Heart right ventricle (tissue), 16 donors: ENCODE measurements at regions not wholly inside any gene's neighbourhood (a gene's known extent, or its start where the extent isn't known, plus 50 kb on each side); places are given as distances from the start of the nearest gene placed in this dataset.
A peak's percentile ranks its signal among the peaks of the same experiment; 100 is the strongest.

Source experiments
- ATAC-seq, 8 donors: fragments of 200-7000 bp; cut with Tn5 transposase; one replicate each; pipeline ENCODE4 v1.9.1; 2020; ENCODE audit warnings: mild to moderate bottlenecking in 8 of 8, moderate library complexity in 8 of 8, moderate number of reproducible peaks in 1 of 8
- DNase-seq, 2 donors: peaks; one replicate each; pipeline ENCODE4 v3.0.0-alpha.2; 2020
- H3K27ac ChIP-seq, 10 donors: fragments of 200-600 bp; sonication (generic) in 2 of 10; one replicate each; pipeline versions ENCODE4 v1.5.0 to v1.8.0; 2020 to 2022; ENCODE audit warnings: mild to moderate bottlenecking in 3 of 10
- H3K27me3 ChIP-seq, 7 donors: fragments of 200-600 bp; one replicate each; pipeline ENCODE4 v1.8.0; 2021 to 2022; ENCODE audit warnings: mild to moderate bottlenecking in 2 of 7
- H3K36me3 ChIP-seq, 9 donors: fragments of 200-600 bp; sonication (generic) in 1 of 9; one replicate each; pipeline versions ENCODE4 v1.5.0 to v1.8.0; 2020 to 2022; ENCODE audit warnings: mild to moderate bottlenecking in 2 of 9
- H3K4me1 ChIP-seq, 9 donors: fragments of 200-600 bp; sonication (generic) in 1 of 9; one replicate each; pipeline versions ENCODE4 v1.5.0 to v1.8.0; 2020 to 2022; ENCODE audit warnings: mild to moderate bottlenecking in 4 of 9
- H3K4me3 ChIP-seq, 10 donors: fragments of 200-600 bp; sonication (generic) in 2 of 10; one replicate each; pipeline versions ENCODE4 v1.5.0 to v1.8.0; 2020 to 2022; ENCODE audit warnings: mild to moderate bottlenecking in 7 of 10, moderate library complexity in 2 of 10
- H3K9me3 ChIP-seq, 11 donors: fragments of 200-600 bp in 10 of 11; sonication (generic) in 2 of 11; one replicate each; pipeline versions ENCODE4 v1.5.0 to v1.8.0; 2013 to 2022; ENCODE audit warnings: mild to moderate bottlenecking in 2 of 11, control low read depth in 1 of 11, moderate library complexity in 1 of 11
- WGBS, 2 donors: extraction: QIAGEN DNeasy Blood & Tissue Kit; methylation state at CpG; one replicate each; pipeline ENCODE4 v1.1.7; 2013; ENCODE audit warnings: inconsistent platforms in 1 of 2; 5-methylcytosine and 5-hydroxymethylcytosine counted together
- intact Hi-C, 10 donors: fragments of 100-400 bp; cut with DNase I; formaldehyde crosslinking; loops; one replicate each; pipeline versions ENCODE4 v1.11.1 to v1.14.2; 2022
- TF ChIP-seq, protein P1 (sequence below), 9 donors: fragments of 200-600 bp; sonication (generic) in 2 of 9; IDR thresholded peaks; one replicate each; pipeline versions ENCODE4 v1.5.0 to v1.8.0; 2021 to 2022; ENCODE audit warnings: antibody characterized with exemption in 9 of 9, mild to moderate bottlenecking in 5 of 9, moderate library complexity in 1 of 9
- donor health status: Arrhythmogenic right ventricular cardiomyopathy.
- donor health status: ischemic (EF 13 %, LVEDD 7.1; RV severe dilation, severe dysfunction).
- donor health status: healthy with polysubstance abuse.
- donor health status: DM: no; HTN: yes; CAD: no.
- donor health status: DM: no; HTN: no; CAD: no.
- donor health status: ischemic (EF 25% LVEDD 6.9; RV normal size, moderate dysfunction).
- donor health status: ischemic (EF 25% LVEDD 5.7; RV mildly dilated, moderate dysfunction).
- donor health status: healthy.
- donor health status: DM: yes; HTN: yes; CAD: no.
- donor health status: Ischemic cardiomyopathy.
- donor health status: ischemic (EF 35%, LVEDD 5.7; RV mildly dilated, moderate dysfunction).
- donor health status: nonischemic (EF 11% LVEDD 7.7; RV severe dilation, severe dysfunction).
- donor health status: DM: yes; HTN: yes; CAD: no.
- donor health status: PGD.
- donor health status: ischemic (EF 29% LVEDD 5.4; RV normal size, mild dysfunction).
- donor health status: nonischemic (EF 23%, LVEDD 6.1; RV moderate dilation, normal function).

DNA sequence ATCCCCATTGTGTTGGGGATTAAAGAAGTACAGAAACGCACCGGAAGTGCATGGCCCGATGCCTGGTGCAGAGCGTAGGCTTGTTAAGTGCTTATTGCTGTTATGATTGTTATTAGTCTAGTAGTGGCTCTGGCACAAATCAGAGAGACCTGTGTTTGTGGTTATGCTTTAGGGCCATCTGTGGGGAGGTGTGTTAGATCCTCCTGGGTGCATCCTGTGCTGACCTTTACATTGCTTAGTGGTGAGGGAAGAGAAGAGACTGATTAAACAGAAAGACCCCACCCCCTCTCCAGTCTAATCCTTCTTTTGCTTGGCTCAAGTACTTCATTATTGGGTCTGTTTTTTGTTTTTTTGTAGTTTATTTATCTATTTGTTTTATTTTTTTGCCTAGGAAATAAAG lies 112.7 kb upstream of the SPRY4 start:
- H3K36me3 ChIP-seq: no peaks in the 10 kb centered on the region
- ATAC-seq (no peak), DNase-seq (no peak)
- peaks cover 6 to 68% (median 36%) of the 10 kb centered on the region in 9 donors for H3K4me1 ChIP-seq
- TF ChIP-seq, protein P1, sequence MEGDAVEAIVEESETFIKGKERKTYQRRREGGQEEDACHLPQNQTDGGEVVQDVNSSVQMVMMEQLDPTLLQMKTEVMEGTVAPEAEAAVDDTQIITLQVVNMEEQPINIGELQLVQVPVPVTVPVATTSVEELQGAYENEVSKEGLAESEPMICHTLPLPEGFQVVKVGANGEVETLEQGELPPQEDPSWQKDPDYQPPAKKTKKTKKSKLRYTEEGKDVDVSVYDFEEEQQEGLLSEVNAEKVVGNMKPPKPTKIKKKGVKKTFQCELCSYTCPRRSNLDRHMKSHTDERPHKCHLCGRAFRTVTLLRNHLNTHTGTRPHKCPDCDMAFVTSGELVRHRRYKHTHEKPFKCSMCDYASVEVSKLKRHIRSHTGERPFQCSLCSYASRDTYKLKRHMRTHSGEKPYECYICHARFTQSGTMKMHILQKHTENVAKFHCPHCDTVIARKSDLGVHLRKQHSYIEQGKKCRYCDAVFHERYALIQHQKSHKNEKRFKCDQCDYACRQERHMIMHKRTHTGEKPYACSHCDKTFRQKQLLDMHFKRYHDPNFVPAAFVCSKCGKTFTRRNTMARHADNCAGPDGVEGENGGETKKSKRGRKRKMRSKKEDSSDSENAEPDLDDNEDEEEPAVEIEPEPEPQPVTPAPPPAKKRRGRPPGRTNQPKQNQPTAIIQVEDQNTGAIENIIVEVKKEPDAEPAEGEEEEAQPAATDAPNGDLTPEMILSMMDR (IDR thresholded peaks at IDR 0.05): no peak
- H3K4me3 ChIP-seq: no peak overlapping the region
- H3K27ac ChIP-seq: peak overlapping the region in 2 of 10 donors; percentile 64 to 73
- H3K27me3 ChIP-seq: peaks cover 0 to 9% (median 0%) of the 10 kb centered on the region in 7 donors
- no peaks in the 10 kb centered on the region for H3K9me3 ChIP-seq
- intact Hi-C loops: loop anchor here in 2 of 10 donors (10.0 kb wide), 2 partner anchors 107 to 283 kb away; no protein-coding TSS in a partner anchor
- WGBS, 2 donors: 68 to 69% methylated on average over 4 of the region's 4 CpGs

DNA sequence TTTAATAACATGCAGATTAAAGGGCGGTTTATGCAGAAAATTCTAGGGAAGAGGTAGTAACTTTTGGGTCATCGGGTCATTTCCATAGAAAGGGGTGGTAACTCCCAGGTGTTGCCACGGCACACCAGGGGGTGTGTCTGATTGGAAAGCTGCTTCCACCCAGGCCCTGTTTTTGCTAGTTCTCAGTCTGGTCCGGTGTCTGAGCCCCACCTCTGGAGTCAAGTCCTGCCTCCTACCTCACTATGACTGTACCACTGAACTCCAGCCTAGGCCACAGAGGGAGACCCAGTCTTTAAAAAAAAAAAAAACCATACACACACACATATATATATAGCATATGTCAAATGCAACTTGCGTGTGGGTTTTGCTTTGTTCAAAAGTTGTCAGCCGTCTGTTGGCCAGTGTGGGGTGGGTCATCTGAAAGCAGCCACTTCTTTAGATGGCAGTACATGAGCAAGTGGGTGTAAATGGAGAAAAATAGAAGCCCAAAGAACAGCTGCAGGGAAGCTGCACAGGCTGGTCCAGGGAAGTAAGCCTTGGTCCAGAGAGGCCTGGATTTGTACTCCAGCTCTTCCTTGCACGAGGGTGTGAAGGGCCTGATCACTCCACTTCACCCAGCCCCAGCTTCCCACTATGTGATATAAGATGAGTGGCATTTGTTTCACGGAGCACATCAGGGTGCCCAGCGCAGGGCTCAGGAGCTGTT lies 110.7 kb upstream of the SPRY4 start:
- ATAC-seq (no peak), DNase-seq (no peak)
- Histone ChIP-seq H3K27me3 (peaks cover 0 to 13% (median 0%) of the 10 kb centered on the region in 7 donors), H3K27ac (no peak overlapping the region), H3K4me1 (peaks cover 6 to 60% (median 44%) of the 10 kb centered on the region in 9 donors), H3K36me3 (no peaks in the 10 kb centered on the region), H3K9me3 (no peaks in the 10 kb centered on the region), H3K4me3 (no peak overlapping the region)
- TF ChIP-seq, protein P1 (IDR thresholded peaks at IDR 0.05): no peak
- WGBS, 2 donors: 82 to 91% methylated on average over 9 of the region's 9 CpGs
- intact Hi-C loops: loop anchor here in 2 of 10 donors (10.0 kb wide), 2 partner anchors 109 to 281 kb away; no protein-coding TSS in a partner anchor

DNA sequence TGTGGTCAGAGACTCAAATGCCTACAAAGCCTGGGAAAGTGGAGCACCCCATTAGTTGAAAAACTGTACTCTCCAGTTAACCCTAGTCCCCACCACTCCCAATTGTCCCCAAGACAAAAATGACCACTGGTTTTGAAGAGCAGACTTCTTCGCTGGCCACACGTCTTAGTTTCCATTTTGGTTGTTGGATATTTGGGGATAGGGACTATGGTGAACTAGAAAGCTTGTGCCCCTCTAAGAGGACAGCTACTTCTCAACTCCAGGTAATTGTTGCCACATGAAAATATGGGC lies 109.4 kb upstream of the SPRY4 start:
- Histone ChIP-seq H3K9me3 (no peaks in the 10 kb centered on the region), H3K4me1 (peaks cover 3 to 59% (median 35%) of the 10 kb centered on the region in 9 donors), H3K27me3 (peaks cover 0 to 13% (median 0%) of the 10 kb centered on the region in 7 donors), H3K4me3 (no peak overlapping the region), H3K27ac (peak overlapping the region in 5 of 10 donors; percentile 15 to 70 (median 59)), H3K36me3 (no peaks in the 10 kb centered on the region)
- intact Hi-C loops: loop anchor here in 3 of 10 donors (5.0 to 10.0 kb wide), 3 partner anchors 108 to 279 kb away; no protein-coding TSS in a partner anchor
- TF ChIP-seq, protein P1 (IDR thresholded peaks at IDR 0.05): no peak
- ATAC-seq: no peak
- 97% methylated on average over 2 of the region's 2 CpGs for WGBS, 2 donors
- no peak for DNase-seq

DNA sequence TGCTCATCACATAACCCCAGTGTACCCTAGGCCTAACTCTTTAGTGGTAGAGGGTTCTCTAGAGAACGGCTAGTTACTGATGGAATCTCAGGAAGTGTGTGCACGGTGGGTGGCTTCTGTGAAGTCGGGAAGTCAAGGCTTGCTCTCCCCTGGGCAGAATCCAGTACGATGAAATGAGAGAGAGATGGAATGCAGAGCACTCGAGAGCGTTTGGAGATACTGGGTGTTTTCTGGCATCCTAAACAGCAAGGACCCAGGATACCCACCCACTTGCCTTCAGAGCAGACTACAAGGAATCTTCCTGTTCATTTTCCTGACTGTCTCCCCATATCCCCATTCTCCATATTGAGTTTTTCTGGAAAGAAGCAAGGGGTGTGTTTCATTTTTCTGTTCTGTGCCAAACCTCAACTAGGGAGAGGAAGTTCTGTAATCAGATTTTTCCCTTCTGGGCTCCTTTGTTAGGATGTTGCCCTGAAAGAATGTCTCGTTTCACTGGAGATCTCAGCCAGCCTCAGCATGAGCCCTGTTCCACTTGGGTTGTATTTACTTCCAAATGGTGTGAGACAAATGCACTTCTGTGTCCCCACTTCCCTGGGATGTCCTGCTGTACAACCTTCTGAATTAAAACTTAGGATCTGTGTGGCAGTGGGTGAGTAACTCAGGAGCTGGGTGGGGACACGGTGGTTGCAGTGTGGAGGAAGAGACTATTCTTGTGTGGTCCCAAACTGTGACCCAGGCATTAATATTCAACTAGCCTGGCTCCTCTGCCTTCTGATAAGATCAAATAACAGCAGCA lies 108.9 kb upstream of the SPRY4 start:
- TF ChIP-seq, protein P1 (IDR thresholded peaks at IDR 0.05): no peak
- Histone ChIP-seq H3K9me3 (no peaks in the 10 kb centered on the region), H3K27me3 (peaks cover 0 to 13% (median 0%) of the 10 kb centered on the region in 7 donors), H3K4me1 (peaks cover 3 to 59% (median 30%) of the 10 kb centered on the region in 9 donors), H3K36me3 (no peaks in the 10 kb centered on the region), H3K4me3 (no peak overlapping the region), H3K27ac (peak overlapping the region in 5 of 10 donors; percentile 15 to 70 (median 59))
- DNase-seq (no peak), ATAC-seq (peak in 5 of 8 donors; percentile 15 to 40 (median 26))
- 16% methylated on average over 8 of the region's 8 CpGs for WGBS, 2 donors
- intact Hi-C loops: loop anchor here in 3 of 10 donors (5.0 to 10.0 kb wide), 3 partner anchors 109 to 279 kb away; no protein-coding TSS in a partner anchor
